DOHH2 (cell line): ENCODE measurements at regions not wholly inside any gene's neighbourhood (a gene's known extent, or its start where the extent isn't known, plus 50 kb on each side); places are given as distances from the start of the nearest gene placed in this dataset.

Source experiments
- CTCF ChIP-seq: fragments of 200-600 bp; sonication (generic); IDR thresholded peaks from one replicate; pipeline ENCODE4 v1.5.1; 2014; ENCODE audit warnings: antibody characterized with exemption, mild to moderate bottlenecking, low read depth, low read length; ENCODE audit not compliant: poor library complexity, severe bottlenecking
- EZH2phosphoT487 ChIP-seq: fragments of 200-600 bp; sonication (generic); IDR thresholded peaks from 2 replicates; pipeline ENCODE4 v1.6.1; 2017; ENCODE audit warnings: borderline replicate concordance, mild to moderate bottlenecking, antibody characterized with exemption, low read length, moderate library complexity, mixed read lengths

GRCh38 chr6:9810286-9810685 is 604.6 kb downstream of the TFAP2A start:
- no peak for TF ChIP-seq CTCF
- no peak for TF ChIP-seq EZH2phosphoT487
